ENCODE measurements at regions not wholly inside any gene's neighbourhood (a gene's known extent, or its start where the extent isn't known, plus 50 kb on each side); places are given as distances from the start of the nearest gene placed in this dataset.

- H3T11ph ChIP-seq (ENCODE audit: low read length) = no peak overlapping the region
- no peak overlapping the region for H2AK5ac ChIP-seq (ENCODE audit: insufficient read length, low read length)
- no peak overlapping the region for H3K4me2 ChIP-seq (ENCODE audit: insufficient read depth, insufficient read length, low read length)
- no peak overlapping the region for H2BK5ac ChIP-seq (ENCODE audit: insufficient read length, low read length)
- H4K91ac ChIP-seq (ENCODE audit: insufficient read length, low read depth, low read length) = no peak overlapping the region
- H3K36me3 Mint-ChIP-seq (ENCODE audit: insufficient read depth in 1 of 3, low read depth in 3 of 3) = peaks cover 0 to 4% (median 3%) of the 10 kb centered on the region in 3 experiments; a peak in 3 of 7 replicates
- no peaks in the 10 kb centered on the region for H3K79me2 ChIP-seq (ENCODE audit: insufficient read depth, low read length)
- no peak overlapping the region for H2BK15ac ChIP-seq (ENCODE audit: low read depth, low read length)
- no peaks in the 10 kb centered on the region; a peak in 1 of 5 replicates for H3K9me3 Mint-ChIP-seq
- H3K4ac ChIP-seq (ENCODE audit: low read depth, low read length) = no peak overlapping the region
- no peak overlapping the region for H3K18ac ChIP-seq (ENCODE audit: insufficient read length, low read depth, low read length)
- no peak overlapping the region for H3K27ac ChIP-seq (ENCODE audit: insufficient read length, low read depth, low read length)
- H4K5ac ChIP-seq (ENCODE audit: insufficient read length, low read depth, low read length) = no peak overlapping the region
- no peaks in the 10 kb centered on the region for H3K23me2 ChIP-seq (ENCODE audit: insufficient read length, low read depth, low read length, poor library complexity, severe bottlenecking)
- no CpG with 5 or more reads among the region's 3 CpGs for whole genome bisulfite sequencing (ENCODE audit: extremely low coverage, insufficient read length, low lambda C conversion rate)
- no peak for DNase-seq
- no peak overlapping the region for H2AFZ ChIP-seq (ENCODE audit: low read length)
- H4K8ac ChIP-seq (replicated peaks; ENCODE audit: insufficient read length, low read depth, low read length) = no peak overlapping the region
- no peaks in the 10 kb centered on the region; the same call in 1 of the 2 replicates for H3K4me1 ChIP-seq (ENCODE audit: insufficient read depth, low read length)
- H3K27me3 ChIP-seq (ENCODE audit: insufficient read depth, low read length) = no peaks in the 10 kb centered on the region
- H3K4me1 Mint-ChIP-seq = peaks cover 3% of the 10 kb centered on the region in 2 experiments; a peak in 3 of 4 replicates
- H3K14ac ChIP-seq (ENCODE audit: insufficient read depth, low read length) = no peak overlapping the region
- H3K27me3 Mint-ChIP-seq (ENCODE audit: low read depth) = no peaks in the 10 kb centered on the region
- H2BK120ac ChIP-seq (ENCODE audit: low read depth, low read length, poor library complexity, severe bottlenecking) = no peak overlapping the region
- H3K23ac ChIP-seq (ENCODE audit: insufficient read length, low read depth, low read length) = no peak overlapping the region
- H3K4me3 Mint-ChIP-seq = no peak overlapping the region
- H2BK12ac ChIP-seq (ENCODE audit: insufficient read length, low read depth, low read length) = no peak overlapping the region
- H3K9ac ChIP-seq (ENCODE audit: extremely low read depth, insufficient read length, low read length) = no peak overlapping the region
- H3K9me3 ChIP-seq (ENCODE audit: control insufficient read depth, low read depth, low read length) = no peaks in the 10 kb centered on the region
- no peak overlapping the region for H3K27ac Mint-ChIP-seq
- H2BK20ac ChIP-seq (ENCODE audit: low read depth, low read length, poor library complexity, severe bottlenecking) = no peak overlapping the region
- TF ChIP-seq CTCF (conservative IDR thresholded peaks at IDR 0.05) = no peak
- H4K20me1 ChIP-seq (ENCODE audit: control insufficient read depth, insufficient read depth, insufficient read length) = no peaks in the 10 kb centered on the region
- no peaks in the 10 kb centered on the region for H3K79me1 ChIP-seq (ENCODE audit: insufficient read depth, low read depth, low read length, poor library complexity, severe bottlenecking)
- H3K56ac ChIP-seq (ENCODE audit: insufficient read length, low read depth, low read length) = no peak overlapping the region
Measured at GRCh38 chr2:147636886-147637285, 207.9 kb upstream of the ACVR2A start.
